OCI-LY1 (cell line): ENCODE measurements at regions not wholly inside any gene's neighbourhood (a gene's known extent, or its start where the extent isn't known, plus 50 kb on each side); places are given as distances from the start of the nearest gene placed in this dataset.

Source experiments
- H2AFZ ChIP-seq: fragments of 200-600 bp; sonication (generic), shearing (Covaris generic); 2 replicates; pipeline ENCODE4 v1.6.0; 2014; ENCODE audit warnings: antibody characterized with exemption, mild to moderate bottlenecking, low read length
- H3F3A ChIP-seq: fragments of 200-600 bp; sonication (generic), shearing (Covaris generic); 2 replicates; pipeline ENCODE4 v1.6.0; 2014; ENCODE audit warnings: mild to moderate bottlenecking, antibody characterized with exemption, low read length, moderate library complexity; ENCODE audit not compliant: insufficient read depth
- H3K27ac ChIP-seq: fragments of 200-600 bp; sonication (generic); 2 replicates; pipeline ENCODE4 v1.5.1; 2014; ENCODE audit warnings: low read length, mixed run types, mild to moderate bottlenecking, low read depth; ENCODE audit not compliant: poor library complexity, severe bottlenecking
- H3K27me3 ChIP-seq: fragments of 200-600 bp; sonication (generic); 2 replicates; pipeline ENCODE4 v1.6.0; 2014; ENCODE audit warnings: antibody characterized with exemption, mild to moderate bottlenecking, low read length, moderate library complexity; ENCODE audit not compliant: insufficient read depth
- H3K36me3 ChIP-seq: fragments of 200-600 bp; sonication (generic); 2 replicates; pipeline ENCODE4 v1.6.1; 2014; ENCODE audit warnings: mild to moderate bottlenecking, antibody characterized with exemption, low read length, moderate library complexity, mixed read lengths; ENCODE audit not compliant: insufficient read depth
- H3K4me1 ChIP-seq: fragments of 200-600 bp; sonication (generic); 2 replicates; pipeline ENCODE4 v1.5.1; 2014; ENCODE audit warnings: mild to moderate bottlenecking, low read length, moderate library complexity; ENCODE audit not compliant: insufficient read depth, severe bottlenecking
- H3K4me2 ChIP-seq: fragments of 200-600 bp; sonication (generic), shearing (Covaris generic); 2 replicates; pipeline ENCODE4 v1.6.1; 2014; ENCODE audit warnings: low read length
- H3K4me3 ChIP-seq: fragments of 200-600 bp; sonication (generic); 2 replicates; pipeline ENCODE4 v1.5.1; 2014; ENCODE audit warnings: low read length, low read depth, mild to moderate bottlenecking, mixed read lengths; ENCODE audit not compliant: poor library complexity, severe bottlenecking
- H3K79me2 ChIP-seq: fragments of 200-600 bp; shearing (Covaris generic); 2 replicates; pipeline ENCODE4 v1.6.1; 2016; ENCODE audit warnings: mixed run types, low read length, mixed read lengths; ENCODE audit not compliant: insufficient read depth
- H3K9ac ChIP-seq: fragments of 200-600 bp; sonication (generic), shearing (Covaris generic); 2 replicates; pipeline ENCODE4 v1.6.1; 2014; ENCODE audit warnings: mild to moderate bottlenecking, low read length, mixed read lengths
- H3K9me2 ChIP-seq: fragments of 200-600 bp; sonication (generic), shearing (Covaris generic); 2 replicates; pipeline ENCODE4 v1.6.1; 2014; ENCODE audit warnings: low read depth, mild to moderate bottlenecking, low read length, mixed read lengths
- H3K9me3 ChIP-seq: fragments of 200-600 bp; shearing (Covaris generic); 2 replicates; pipeline ENCODE4 v1.6.1; 2014; ENCODE audit warnings: low read length, mixed read lengths
- H4K20me1 ChIP-seq: fragments of 200-600 bp; sonication (generic), shearing (Covaris generic); 2 replicates; pipeline ENCODE4 v1.6.0; 2016; ENCODE audit warnings: mild to moderate bottlenecking, low read length; ENCODE audit not compliant: insufficient read depth
- EZH2 ChIP-seq: fragments of 200-600 bp; sonication (generic), shearing (Covaris generic); IDR thresholded peaks from 2 replicates; pipeline ENCODE4 v1.8.0; 2017; ENCODE audit warnings: borderline replicate concordance, mixed run types, mild to moderate bottlenecking, antibody characterized with exemption, low read length, moderate library complexity, mixed read lengths
- TF ChIP-seq, protein P1 (sequence below): fragments of 200-600 bp; sonication (generic), shearing (Covaris generic); IDR thresholded peaks from 2 replicates; pipeline ENCODE4 v1.5.1; 2017; ENCODE audit warnings: mild to moderate bottlenecking, antibody characterized with exemption, low read length, moderate library complexity, mixed read lengths

GRCh38 chr1:201603613-201604232 lies 64.8 kb downstream of the NAV1 start:
- Histone ChIP-seq H3K9me3 (no peaks in the 10 kb centered on the region), H3K27me3 (no peaks in the 10 kb centered on the region), H3K79me2 (no peaks in the 10 kb centered on the region), H3K4me3 (no peak overlapping the region), H3K4me2 (no peak overlapping the region), H3K4me1 (no peaks in the 10 kb centered on the region), H3K9ac (no peak overlapping the region), H3K9me2 (no peaks in the 10 kb centered on the region), H4K20me1 (no peaks in the 10 kb centered on the region), H3K36me3 (no peaks in the 10 kb centered on the region), H3K27ac (no peak overlapping the region), H3F3A (no peaks in the 10 kb centered on the region), H2AFZ (no peak overlapping the region)
- TF ChIP-seq EZH2: no peak
- TF ChIP-seq, protein P1, sequence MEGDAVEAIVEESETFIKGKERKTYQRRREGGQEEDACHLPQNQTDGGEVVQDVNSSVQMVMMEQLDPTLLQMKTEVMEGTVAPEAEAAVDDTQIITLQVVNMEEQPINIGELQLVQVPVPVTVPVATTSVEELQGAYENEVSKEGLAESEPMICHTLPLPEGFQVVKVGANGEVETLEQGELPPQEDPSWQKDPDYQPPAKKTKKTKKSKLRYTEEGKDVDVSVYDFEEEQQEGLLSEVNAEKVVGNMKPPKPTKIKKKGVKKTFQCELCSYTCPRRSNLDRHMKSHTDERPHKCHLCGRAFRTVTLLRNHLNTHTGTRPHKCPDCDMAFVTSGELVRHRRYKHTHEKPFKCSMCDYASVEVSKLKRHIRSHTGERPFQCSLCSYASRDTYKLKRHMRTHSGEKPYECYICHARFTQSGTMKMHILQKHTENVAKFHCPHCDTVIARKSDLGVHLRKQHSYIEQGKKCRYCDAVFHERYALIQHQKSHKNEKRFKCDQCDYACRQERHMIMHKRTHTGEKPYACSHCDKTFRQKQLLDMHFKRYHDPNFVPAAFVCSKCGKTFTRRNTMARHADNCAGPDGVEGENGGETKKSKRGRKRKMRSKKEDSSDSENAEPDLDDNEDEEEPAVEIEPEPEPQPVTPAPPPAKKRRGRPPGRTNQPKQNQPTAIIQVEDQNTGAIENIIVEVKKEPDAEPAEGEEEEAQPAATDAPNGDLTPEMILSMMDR: no peak

DNA sequence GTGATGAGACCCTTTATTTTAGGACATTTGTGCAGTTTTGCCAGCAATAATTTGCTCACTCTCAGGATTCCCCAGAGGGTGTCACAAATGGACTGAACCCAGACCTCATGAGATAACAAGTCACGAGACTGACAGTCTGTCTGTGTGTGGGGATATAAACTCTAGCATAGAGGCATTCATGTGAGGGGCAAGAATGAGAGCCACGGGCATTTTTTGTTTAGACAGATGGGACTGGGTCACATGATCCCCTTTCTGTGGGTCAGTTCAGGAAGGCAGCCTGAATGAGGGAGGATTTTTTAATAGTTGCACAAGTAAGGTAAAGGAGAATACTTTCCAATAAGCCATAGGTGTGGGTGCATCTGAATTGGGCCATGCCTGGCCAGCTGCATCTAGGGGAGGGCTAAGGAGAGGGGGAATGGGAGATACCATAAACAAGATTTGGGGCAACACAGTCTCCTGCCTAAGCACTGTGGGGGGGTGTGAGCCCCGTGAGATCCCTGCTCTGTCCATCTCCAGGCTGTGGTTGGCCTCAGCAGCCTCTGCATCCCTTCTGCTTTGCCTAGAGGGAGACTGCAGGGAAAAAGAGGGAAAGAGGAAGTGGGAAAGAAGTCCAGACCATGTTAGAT lies 66.6 kb downstream of the NAV1 start:
- Histone ChIP-seq H3K4me1 (no peaks in the 10 kb centered on the region), H3K27ac (no peak overlapping the region), H3F3A (no peaks in the 10 kb centered on the region), H2AFZ (no peak overlapping the region), H3K4me3 (no peak overlapping the region), H3K9me2 (no peaks in the 10 kb centered on the region), H3K27me3 (no peaks in the 10 kb centered on the region), H3K9ac (no peak overlapping the region), H4K20me1 (no peaks in the 10 kb centered on the region), H3K36me3 (no peaks in the 10 kb centered on the region), H3K4me2 (no peak overlapping the region), H3K79me2 (no peaks in the 10 kb centered on the region), H3K9me3 (no peaks in the 10 kb centered on the region)
- no peak for TF ChIP-seq EZH2
- TF ChIP-seq, protein P1: no peak

GRCh38 chr1:201606096-201606495 lies 67.2 kb downstream of the NAV1 start:
- no peaks in the 10 kb centered on the region for H3K36me3 ChIP-seq
- no peak overlapping the region for H2AFZ ChIP-seq
- no peak overlapping the region for H3K4me2 ChIP-seq
- no peaks in the 10 kb centered on the region for H3K9me3 ChIP-seq
- no peaks in the 10 kb centered on the region for H3K4me1 ChIP-seq
- H3K9me2 ChIP-seq: no peaks in the 10 kb centered on the region
- H3F3A ChIP-seq: no peaks in the 10 kb centered on the region
- H4K20me1 ChIP-seq: no peaks in the 10 kb centered on the region
- no peak overlapping the region for H3K4me3 ChIP-seq
- H3K79me2 ChIP-seq: no peaks in the 10 kb centered on the region
- no peak for TF ChIP-seq EZH2
- TF ChIP-seq, protein P1: no peak
- H3K27me3 ChIP-seq: no peaks in the 10 kb centered on the region
- no peak overlapping the region for H3K9ac ChIP-seq
- no peak overlapping the region for H3K27ac ChIP-seq
